GM21619 (cell line): ENCODE measurements at regions not wholly inside any gene's neighbourhood (a gene's known extent, or its start where the extent isn't known, plus 50 kb on each side); places are given as distances from the start of the nearest gene placed in this dataset.
"Not testable (repeated sequence)": the region's sequence is repeated elsewhere in the genome, so short reads cannot be mapped to it uniquely, and the experiment has no call there.

Experiments used
- ATAC-seq: cut with Tn5 transposase; IDR thresholded peaks from one replicate; pipeline ENCODE4 v1.9.1; 2021; ENCODE audit not compliant: unreplicated experiment

GRCh38 chr2:109049022-109049421, 60.0 kb upstream of the EDAR start:
- no peak for ATAC-seq

- ATAC-seq: no peak
Observed at GRCh38 chr2:109048163-109048562, 59.1 kb upstream of the EDAR start.

- not testable (repeated sequence) for ATAC-seq
Observed at GRCh38 chr2:109047569-109047968, 58.5 kb upstream of the EDAR start.

- peak; percentile 93 for ATAC-seq
Observed at GRCh38 chr2:109046925-109047508, 58.0 kb upstream of the EDAR start.

GRCh38 chr2:109045505-109045904, 56.5 kb upstream of the EDAR start:
- no peak for ATAC-seq

- ATAC-seq: no peak
Observed at GRCh38 chr2:109038992-109039391, 50.0 kb upstream of the EDAR start.
